ENCODE measurements at regions not wholly inside any gene's neighbourhood (a gene's known extent, or its start where the extent isn't known, plus 50 kb on each side); places are given as distances from the start of the nearest gene placed in this dataset.

- TF ChIP-seq ESRRG (CRISPR knock-in tag; IDR thresholded peaks at IDR 0.05): no peak
- TF ChIP-seq ZNF565 (CRISPR knock-in tag; conservative IDR thresholded peaks at IDR 0.05; ENCODE audit: low read depth): no peak
- TF ChIP-seq ZC3H10 (CRISPR knock-in tag; IDR thresholded peaks at IDR 0.05): no peak
- TF ChIP-seq CSDC2 (CRISPR knock-in tag; IDR thresholded peaks at IDR 0.05): no peak
These were observed 481.9 kb downstream of the ARL4A start for GRCh38 chr7:13169356-13169755.

Data from SK-N-SH treated with all-trans-retinoic acid at 6 μM for 48 hours (cell line).